HCT116 (cell line): ENCODE measurements at regions not wholly inside any gene's neighbourhood (a gene's known extent, or its start where the extent isn't known, plus 50 kb on each side); places are given as distances from the start of the nearest gene placed in this dataset.

Experiments used
- ATAC-seq: fragments of 200-7000 bp; cut with Tn5 transposase; 2 replicates; pipeline ENCODE4 v1.9.1; 2020; ENCODE audit warnings: mild to moderate bottlenecking, moderate library complexity
- BruUV-seq: library from RNA; stranded (reverse); fragments of 400-500 nt; replicated peaks from 2 replicates; lab custom pipeline; 2021; lab: Mats Ljungman, UMichigan
- CTCF ChIA-PET: fragments of 300-600 bp; sonication (Branson Sonifier 250); formaldehyde crosslinking; loops from one replicate; lab custom pipeline; 2021; ENCODE audit warnings: antibody characterized with exemption; lab: Charles Lee
- POLR2A ChIA-PET: fragments of 300-600, 350-600 bp; sonication (Branson Sonifier 250); formaldehyde crosslinking; loops from one replicate; lab custom pipeline; 2021; ENCODE audit warnings: antibody characterized with exemption; lab: Charles Lee
- RAD21 ChIA-PET, 2 experiments: fragments of 300-600 bp; sonication (Branson Sonifier 250); formaldehyde crosslinking; loops; one replicate each; lab custom pipeline; 2023; ENCODE audit warnings: low total read pairs in 2 of 2; ENCODE audit not compliant: uncharacterized antibody in 2 of 2, unreplicated experiment in 2 of 2, low non-redundant PET in 1 of 2; lab: Charles Lee
- DNase-seq: peaks from one replicate; pipeline ENCODE4 v3.0.0-alpha.2; 2010; ENCODE audit warnings: low read depth, low spot score
- H2AFZ ChIP-seq: fragments of 200-600 bp; shearing (Covaris generic), sonication (generic); 2 replicates; pipeline ENCODE4 v1.6.1; 2017; ENCODE audit warnings: low read depth, mixed run types, mixed read lengths, antibody characterized with exemption, low read length; ENCODE audit not compliant: poor library complexity, severe bottlenecking
- H3K27ac ChIP-seq: 2 replicates; pipeline ENCODE4 v1.5.1; 2012; ENCODE audit warnings: low read depth, low read length
- H3K27me3 ChIP-seq: fragments of 200-600 bp; sonication (generic); 2 replicates; pipeline ENCODE4 v1.6.1; 2016; ENCODE audit warnings: mixed run types, low read length, mixed read lengths; ENCODE audit not compliant: insufficient read depth
- H3K36me3 ChIP-seq, 2 experiments: fragments of 200-500 bp in 1 of 2; fragments of 200-600 bp in 1 of 2; sonication (Bioruptor generic) in 1 of 2; sonication (generic) in 1 of 2; 2 replicates each; pipeline versions ENCODE4 v1.5.1 to v1.6.1; 2014 to 2016; ENCODE audit warnings: low read length in 2 of 2, inconsistent platforms in 1 of 2, mixed read lengths in 1 of 2, mixed run types in 1 of 2; ENCODE audit not compliant: insufficient read depth in 2 of 2, control insufficient read depth in 1 of 2
- H3K4me1 ChIP-seq, 2 experiments: fragments of 200-600 bp in 1 of 2; sonication (generic) in 1 of 2; 2 replicates each; pipeline versions ENCODE4 v1.5.1 to v1.6.1; 2012 to 2017; ENCODE audit warnings: low read length in 2 of 2, inconsistent platforms in 1 of 2, mild to moderate bottlenecking in 1 of 2, mixed read lengths in 1 of 2, mixed run types in 1 of 2, moderate library complexity in 1 of 2; ENCODE audit not compliant: insufficient read depth in 2 of 2, control insufficient read depth in 1 of 2
- H3K4me2 ChIP-seq: fragments of 200-600 bp; sonication (generic); 2 replicates; pipeline ENCODE4 v1.6.1; 2017; ENCODE audit warnings: mixed run types, low read length, mixed read lengths
- H3K4me3 ChIP-seq, 2 experiments: fragments of 200-600 bp in 1 of 2; sonication (generic) in 1 of 2; replicated peaks in 1 of 2; 2 replicates each; pipeline ENCODE4 v1.5.1; 2011 to 2016; ENCODE audit warnings: low read length in 2 of 2, control low read depth in 1 of 2, low read depth in 1 of 2, mild to moderate bottlenecking in 1 of 2, mixed read lengths in 1 of 2, mixed run types in 1 of 2
- H3K79me2 ChIP-seq: fragments of 200-600 bp; sonication (generic); 2 replicates; pipeline ENCODE4 v1.6.1; 2017; ENCODE audit warnings: mild to moderate bottlenecking, mixed run types, low read length, moderate library complexity, mixed read lengths; ENCODE audit not compliant: insufficient read depth
- H3K9ac ChIP-seq: fragments of 200-600 bp; sonication (generic); 2 replicates; pipeline ENCODE4 v1.6.1; 2016; ENCODE audit warnings: low read length, mixed read lengths
- H3K9me2 ChIP-seq: fragments of 200-600 bp; sonication (generic), shearing (Covaris generic); 2 replicates; pipeline ENCODE4 v1.6.1; 2017; ENCODE audit warnings: mixed run types, mild to moderate bottlenecking, moderate library complexity; ENCODE audit not compliant: insufficient read depth
- H3K9me3 ChIP-seq, 2 experiments: fragments of 200-500 bp in 1 of 2; fragments of 200-600 bp in 1 of 2; sonication (Bioruptor generic) in 1 of 2; sonication (generic) in 1 of 2; 2 replicates each; pipeline ENCODE4 v1.6.1; 2014 to 2017; ENCODE audit warnings: low read length in 2 of 2, mixed read lengths in 2 of 2, inconsistent platforms in 1 of 2, low read depth in 1 of 2, mild to moderate bottlenecking in 1 of 2, mixed run types in 1 of 2, moderate library complexity in 1 of 2; ENCODE audit not compliant: control insufficient read depth in 1 of 2, insufficient read depth in 1 of 2
- H4K20me1 ChIP-seq: fragments of 200-600 bp; sonication (generic), shearing (Covaris generic); 2 replicates; pipeline ENCODE4 v1.6.1; 2017; ENCODE audit warnings: mixed run types, mild to moderate bottlenecking, moderate library complexity; ENCODE audit not compliant: insufficient read depth
- CBX3 ChIP-seq: IDR thresholded peaks from 2 replicates; pipeline ENCODE4 v1.6.1; 2012; ENCODE audit warnings: low read depth
- CEBPB ChIP-seq: IDR thresholded peaks from 2 replicates; pipeline ENCODE4 v1.6.1; 2012; ENCODE audit warnings: low read depth
- ELF1 ChIP-seq: IDR thresholded peaks from 2 replicates; pipeline ENCODE4 v1.6.1; 2012; ENCODE audit warnings: low read depth, borderline replicate concordance
- EZH2 ChIP-seq: fragments of 200-600 bp; sonication (generic); IDR thresholded peaks from 2 replicates; pipeline ENCODE4 v1.6.1; 2017; ENCODE audit warnings: antibody characterized with exemption, mixed run types
- JUND ChIP-seq: IDR thresholded peaks from 2 replicates; pipeline ENCODE4 v1.6.1; 2012
- POLR2AphosphoS5 ChIP-seq: IDR thresholded peaks from 2 replicates; pipeline ENCODE4 v1.6.1; 2011; ENCODE audit warnings: mild to moderate bottlenecking, low read depth, low read length, moderate library complexity
- RAD21 ChIP-seq: IDR thresholded peaks from 2 replicates; pipeline ENCODE4 v1.6.1; 2012; ENCODE audit warnings: low read depth, mild to moderate bottlenecking
- SP1 ChIP-seq: IDR thresholded peaks from 2 replicates; pipeline ENCODE4 v1.6.1; 2012; ENCODE audit warnings: low read depth
- SRF ChIP-seq: IDR thresholded peaks from 2 replicates; pipeline ENCODE4 v1.6.1; 2012; ENCODE audit warnings: low read depth
- TCF7L2 ChIP-seq: IDR thresholded peaks from 2 replicates; pipeline ENCODE4 v1.7.0; 2011; ENCODE audit warnings: borderline replicate concordance, inconsistent platforms; ENCODE audit not compliant: insufficient read depth, insufficient read length; ENCODE audit errors: extremely low read depth
- ZNF274 ChIP-seq: fragments of 200-500 bp; sonication (Bioruptor generic); IDR thresholded peaks from 2 replicates; pipeline ENCODE4 v1.6.1; 2014; ENCODE audit warnings: mild to moderate bottlenecking, low read depth, low read length, inconsistent platforms
- intact Hi-C: fragments of 100-400 bp; cut with micrococcal nuclease; formaldehyde crosslinking; loops from 2 replicates; pipeline ENCODE4 v1.10.0; 2022
- TF ChIP-seq, protein P1 (sequence below): IDR thresholded peaks from 2 replicates; pipeline ENCODE4 v1.6.1; 2012
- TF ChIP-seq, protein P2 (sequence below), 3 experiments: fragments of 200-600 bp in 1 of 3; sonication (generic) in 1 of 3; IDR thresholded peaks in 2 of 3; conservative IDR thresholded peaks in 1 of 3; 2 replicates each; pipeline ENCODE4 v1.5.1; 2012 to 2017; ENCODE audit warnings: low read depth in 2 of 3, low read length in 2 of 3, antibody characterized with exemption in 1 of 3, borderline replicate concordance in 1 of 3, control low read depth in 1 of 3, mild to moderate bottlenecking in 1 of 3, mixed read lengths in 1 of 3, mixed run types in 1 of 3, moderate library complexity in 1 of 3; ENCODE audit not compliant: insufficient read depth in 1 of 3
- TF ChIP-seq, protein P3 (sequence below): IDR thresholded peaks from 2 replicates; pipeline ENCODE4 v1.6.1; 2012; ENCODE audit warnings: low read depth
- TF ChIP-seq, protein P4 (sequence below): IDR thresholded peaks from 2 replicates; pipeline ENCODE4 v1.6.1; 2012

DNA sequence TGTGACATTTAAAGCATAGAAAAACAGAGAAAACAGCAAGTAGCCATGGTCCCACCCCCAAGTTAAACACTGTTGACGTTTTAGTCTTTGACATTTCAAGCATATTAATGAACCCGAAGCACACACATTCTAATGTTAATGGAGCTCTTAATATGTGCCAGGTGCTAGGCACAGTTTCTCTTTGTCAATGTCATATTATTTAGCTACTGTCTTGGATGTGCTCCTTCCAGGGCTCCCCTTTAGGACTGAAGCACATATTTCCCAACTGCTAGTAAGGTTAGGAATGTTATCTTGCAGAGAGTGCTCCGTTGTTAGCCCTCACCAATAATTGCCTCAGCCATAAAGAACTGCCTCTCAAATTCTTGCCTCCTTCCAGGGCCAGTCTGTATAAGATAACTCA is 716.6 kb upstream of the TENM4 start:
- no peak overlapping the region for H3K4me2 ChIP-seq
- H3K4me3 ChIP-seq = no peak overlapping the region
- TF ChIP-seq POLR2AphosphoS5 = no peak
- TF ChIP-seq SP1 = no peak
- TF ChIP-seq JUND = no peak
- TF ChIP-seq CBX3 = no peak
- TF ChIP-seq EZH2 = no peak
- TF ChIP-seq, protein P1, sequence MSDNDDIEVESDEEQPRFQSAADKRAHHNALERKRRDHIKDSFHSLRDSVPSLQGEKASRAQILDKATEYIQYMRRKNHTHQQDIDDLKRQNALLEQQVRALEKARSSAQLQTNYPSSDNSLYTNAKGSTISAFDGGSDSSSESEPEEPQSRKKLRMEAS = no peak
- TF ChIP-seq CEBPB = no peak
- TF ChIP-seq RAD21 = no peak
- TF ChIP-seq, protein P2, sequence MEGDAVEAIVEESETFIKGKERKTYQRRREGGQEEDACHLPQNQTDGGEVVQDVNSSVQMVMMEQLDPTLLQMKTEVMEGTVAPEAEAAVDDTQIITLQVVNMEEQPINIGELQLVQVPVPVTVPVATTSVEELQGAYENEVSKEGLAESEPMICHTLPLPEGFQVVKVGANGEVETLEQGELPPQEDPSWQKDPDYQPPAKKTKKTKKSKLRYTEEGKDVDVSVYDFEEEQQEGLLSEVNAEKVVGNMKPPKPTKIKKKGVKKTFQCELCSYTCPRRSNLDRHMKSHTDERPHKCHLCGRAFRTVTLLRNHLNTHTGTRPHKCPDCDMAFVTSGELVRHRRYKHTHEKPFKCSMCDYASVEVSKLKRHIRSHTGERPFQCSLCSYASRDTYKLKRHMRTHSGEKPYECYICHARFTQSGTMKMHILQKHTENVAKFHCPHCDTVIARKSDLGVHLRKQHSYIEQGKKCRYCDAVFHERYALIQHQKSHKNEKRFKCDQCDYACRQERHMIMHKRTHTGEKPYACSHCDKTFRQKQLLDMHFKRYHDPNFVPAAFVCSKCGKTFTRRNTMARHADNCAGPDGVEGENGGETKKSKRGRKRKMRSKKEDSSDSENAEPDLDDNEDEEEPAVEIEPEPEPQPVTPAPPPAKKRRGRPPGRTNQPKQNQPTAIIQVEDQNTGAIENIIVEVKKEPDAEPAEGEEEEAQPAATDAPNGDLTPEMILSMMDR (IDR thresholded peaks at IDR 0.05 in 2 of 3, conservative IDR thresholded peaks at IDR 0.05 in 1 of 3; ENCODE audit: borderline replicate concordance in 1 of 3, insufficient read depth in 1 of 3, low read depth in 2 of 3, low read length in 2 of 3) = no peak
- no peak for TF ChIP-seq ELF1
- TF ChIP-seq, protein P3, sequence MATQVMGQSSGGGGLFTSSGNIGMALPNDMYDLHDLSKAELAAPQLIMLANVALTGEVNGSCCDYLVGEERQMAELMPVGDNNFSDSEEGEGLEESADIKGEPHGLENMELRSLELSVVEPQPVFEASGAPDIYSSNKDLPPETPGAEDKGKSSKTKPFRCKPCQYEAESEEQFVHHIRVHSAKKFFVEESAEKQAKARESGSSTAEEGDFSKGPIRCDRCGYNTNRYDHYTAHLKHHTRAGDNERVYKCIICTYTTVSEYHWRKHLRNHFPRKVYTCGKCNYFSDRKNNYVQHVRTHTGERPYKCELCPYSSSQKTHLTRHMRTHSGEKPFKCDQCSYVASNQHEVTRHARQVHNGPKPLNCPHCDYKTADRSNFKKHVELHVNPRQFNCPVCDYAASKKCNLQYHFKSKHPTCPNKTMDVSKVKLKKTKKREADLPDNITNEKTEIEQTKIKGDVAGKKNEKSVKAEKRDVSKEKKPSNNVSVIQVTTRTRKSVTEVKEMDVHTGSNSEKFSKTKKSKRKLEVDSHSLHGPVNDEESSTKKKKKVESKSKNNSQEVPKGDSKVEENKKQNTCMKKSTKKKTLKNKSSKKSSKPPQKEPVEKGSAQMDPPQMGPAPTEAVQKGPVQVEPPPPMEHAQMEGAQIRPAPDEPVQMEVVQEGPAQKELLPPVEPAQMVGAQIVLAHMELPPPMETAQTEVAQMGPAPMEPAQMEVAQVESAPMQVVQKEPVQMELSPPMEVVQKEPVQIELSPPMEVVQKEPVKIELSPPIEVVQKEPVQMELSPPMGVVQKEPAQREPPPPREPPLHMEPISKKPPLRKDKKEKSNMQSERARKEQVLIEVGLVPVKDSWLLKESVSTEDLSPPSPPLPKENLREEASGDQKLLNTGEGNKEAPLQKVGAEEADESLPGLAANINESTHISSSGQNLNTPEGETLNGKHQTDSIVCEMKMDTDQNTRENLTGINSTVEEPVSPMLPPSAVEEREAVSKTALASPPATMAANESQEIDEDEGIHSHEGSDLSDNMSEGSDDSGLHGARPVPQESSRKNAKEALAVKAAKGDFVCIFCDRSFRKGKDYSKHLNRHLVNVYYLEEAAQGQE = no peak
- no peak for TF ChIP-seq ZNF274
- no peak for TF ChIP-seq TCF7L2
- no peak for TF ChIP-seq SRF
- TF ChIP-seq, protein P4, sequence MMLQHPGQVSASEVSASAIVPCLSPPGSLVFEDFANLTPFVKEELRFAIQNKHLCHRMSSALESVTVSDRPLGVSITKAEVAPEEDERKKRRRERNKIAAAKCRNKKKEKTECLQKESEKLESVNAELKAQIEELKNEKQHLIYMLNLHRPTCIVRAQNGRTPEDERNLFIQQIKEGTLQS = no peak
- peaks cover 0 to 14% of the 10 kb centered on the region in 2 experiments; a peak in 3 of 4 replicates for H3K9me3 ChIP-seq
- DNase-seq (no peak), ATAC-seq (no peak)
- no peaks in the 10 kb centered on the region for H3K79me2 ChIP-seq
- no peaks in the 10 kb centered on the region for H3K27me3 ChIP-seq
- no peaks in the 10 kb centered on the region for H3K36me3 ChIP-seq
- no peaks in the 10 kb centered on the region for H3K9me2 ChIP-seq
- ChIA-PET RAD21 (no interaction called here), POLR2A (no interaction called here), CTCF (no interaction called here)
- no peaks in the 10 kb centered on the region for H3K4me1 ChIP-seq
- intact Hi-C loops = no loop called here
- H2AFZ ChIP-seq = no peak overlapping the region
- no TSS peak for BruUV-seq
- no peaks in the 10 kb centered on the region for H4K20me1 ChIP-seq
- H3K9ac ChIP-seq = no peak overlapping the region
- H3K27ac ChIP-seq = no peak overlapping the region
